ENCODE measurements at regions not wholly inside any gene's neighbourhood (a gene's known extent, or its start where the extent isn't known, plus 50 kb on each side); places are given as distances from the start of the nearest gene placed in this dataset.

- H3K36me3 ChIP-seq (ENCODE audit: control insufficient read depth, insufficient read depth, low read length), result no peaks in the 10 kb centered on the region
- H3K4me1 ChIP-seq, result no peaks in the 10 kb centered on the region
- TF ChIP-seq, protein P1, sequence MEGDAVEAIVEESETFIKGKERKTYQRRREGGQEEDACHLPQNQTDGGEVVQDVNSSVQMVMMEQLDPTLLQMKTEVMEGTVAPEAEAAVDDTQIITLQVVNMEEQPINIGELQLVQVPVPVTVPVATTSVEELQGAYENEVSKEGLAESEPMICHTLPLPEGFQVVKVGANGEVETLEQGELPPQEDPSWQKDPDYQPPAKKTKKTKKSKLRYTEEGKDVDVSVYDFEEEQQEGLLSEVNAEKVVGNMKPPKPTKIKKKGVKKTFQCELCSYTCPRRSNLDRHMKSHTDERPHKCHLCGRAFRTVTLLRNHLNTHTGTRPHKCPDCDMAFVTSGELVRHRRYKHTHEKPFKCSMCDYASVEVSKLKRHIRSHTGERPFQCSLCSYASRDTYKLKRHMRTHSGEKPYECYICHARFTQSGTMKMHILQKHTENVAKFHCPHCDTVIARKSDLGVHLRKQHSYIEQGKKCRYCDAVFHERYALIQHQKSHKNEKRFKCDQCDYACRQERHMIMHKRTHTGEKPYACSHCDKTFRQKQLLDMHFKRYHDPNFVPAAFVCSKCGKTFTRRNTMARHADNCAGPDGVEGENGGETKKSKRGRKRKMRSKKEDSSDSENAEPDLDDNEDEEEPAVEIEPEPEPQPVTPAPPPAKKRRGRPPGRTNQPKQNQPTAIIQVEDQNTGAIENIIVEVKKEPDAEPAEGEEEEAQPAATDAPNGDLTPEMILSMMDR (IDR thresholded peaks at IDR 0.05; ENCODE audit: insufficient read depth in 1 of 2, low read depth in 1 of 2, low read length in 1 of 2, severe bottlenecking in 1 of 2, unreplicated experiment in 1 of 2), result no peak
- intact Hi-C loops (cut with micrococcal nuclease; ENCODE audit: unreplicated experiment), result no loop called here
- Mint-ChIP-seq H3K9me3 (ENCODE audit: unreplicated experiment) (no peaks in the 10 kb centered on the region), H3K27ac (ENCODE audit: unreplicated experiment) (no peak overlapping the region), H3K4me1 (ENCODE audit: low read depth, unreplicated experiment) (no peaks in the 10 kb centered on the region), H3K27me3 (ENCODE audit: insufficient read depth, unreplicated experiment) (peaks cover 5% of the 10 kb centered on the region), H3K36me3 (ENCODE audit: insufficient read depth, unreplicated experiment) (no peaks in the 10 kb centered on the region), H3K4me3 (ENCODE audit: unreplicated experiment) (no peak overlapping the region)
- H3K9me3 ChIP-seq, result no peaks in the 10 kb centered on the region
- ChIA-PET POLR2A (no interaction called here), CTCF (no interaction called here)
- DNase-seq, result no peak
- H3K4me3 ChIP-seq (ENCODE audit: low read depth, low read length), result no peak overlapping the region
- no peaks in the 10 kb centered on the region for H3K27me3 ChIP-seq (replicated peaks; ENCODE audit: control insufficient read depth, insufficient read depth, low read length)
- no TSS peak for BruUV-seq (replicated peaks)
These were observed 265.7 kb downstream of the BCL11B start for GRCh38 chr14:99006276-99006675.

GRCh38 chr14:99007795-99008194 is 264.2 kb downstream of the BCL11B start:
- intact Hi-C loops (cut with micrococcal nuclease; ENCODE audit: unreplicated experiment), result no loop called here
- Histone ChIP-seq H3K36me3 (ENCODE audit: control insufficient read depth, insufficient read depth, low read length) (no peaks in the 10 kb centered on the region), H3K4me3 (ENCODE audit: low read depth, low read length) (no peak overlapping the region), H3K9me3 (no peaks in the 10 kb centered on the region), H3K27me3 (replicated peaks; ENCODE audit: control insufficient read depth, insufficient read depth, low read length) (no peaks in the 10 kb centered on the region), H3K4me1 (no peaks in the 10 kb centered on the region)
- ChIA-PET CTCF (no interaction called here), POLR2A (no interaction called here)
- Mint-ChIP-seq H3K9me3 (ENCODE audit: unreplicated experiment) (no peaks in the 10 kb centered on the region), H3K4me1 (ENCODE audit: low read depth, unreplicated experiment) (no peaks in the 10 kb centered on the region), H3K27ac (ENCODE audit: unreplicated experiment) (no peak overlapping the region), H3K36me3 (ENCODE audit: insufficient read depth, unreplicated experiment) (no peaks in the 10 kb centered on the region), H3K4me3 (ENCODE audit: unreplicated experiment) (no peak overlapping the region), H3K27me3 (ENCODE audit: insufficient read depth, unreplicated experiment) (peaks cover 5% of the 10 kb centered on the region)
- BruUV-seq (replicated peaks), result no TSS peak
- DNase-seq, result no peak
- TF ChIP-seq, protein P1 (IDR thresholded peaks at IDR 0.05; ENCODE audit: insufficient read depth in 1 of 2, low read depth in 1 of 2, low read length in 1 of 2, severe bottlenecking in 1 of 2, unreplicated experiment in 1 of 2), result no peak

- no TSS peak for BruUV-seq (replicated peaks)
- intact Hi-C loops (cut with micrococcal nuclease; ENCODE audit: unreplicated experiment), result no loop called here
- no peak overlapping the region for H3K4me3 ChIP-seq (ENCODE audit: low read depth, low read length)
- ChIA-PET CTCF (no interaction called here), POLR2A (no interaction called here)
- no peaks in the 10 kb centered on the region for H3K9me3 ChIP-seq
- H3K27me3 Mint-ChIP-seq (ENCODE audit: insufficient read depth, unreplicated experiment), result no peaks in the 10 kb centered on the region
- no peak overlapping the region for H3K27ac Mint-ChIP-seq (ENCODE audit: unreplicated experiment)
- no peaks in the 10 kb centered on the region for H3K9me3 Mint-ChIP-seq (ENCODE audit: unreplicated experiment)
- no peaks in the 10 kb centered on the region for H3K4me1 ChIP-seq
- H3K4me1 Mint-ChIP-seq (ENCODE audit: low read depth, unreplicated experiment), result no peaks in the 10 kb centered on the region
- no peaks in the 10 kb centered on the region for H3K36me3 Mint-ChIP-seq (ENCODE audit: insufficient read depth, unreplicated experiment)
- H3K27me3 ChIP-seq (replicated peaks; ENCODE audit: control insufficient read depth, insufficient read depth, low read length), result no peaks in the 10 kb centered on the region
- no peak overlapping the region for H3K4me3 Mint-ChIP-seq (ENCODE audit: unreplicated experiment)
- no peak for DNase-seq
- H3K36me3 ChIP-seq (ENCODE audit: control insufficient read depth, insufficient read depth, low read length), result no peaks in the 10 kb centered on the region
- TF ChIP-seq, protein P1 (IDR thresholded peaks at IDR 0.05; ENCODE audit: insufficient read depth in 1 of 2, low read depth in 1 of 2, low read length in 1 of 2, severe bottlenecking in 1 of 2, unreplicated experiment in 1 of 2), result no peak
These were observed 262.1 kb downstream of the BCL11B start for GRCh38 chr14:99009871-99010270.

All from Caco-2 (cell line).